ENCODE measurements at regions not wholly inside any gene's neighbourhood (a gene's known extent, or its start where the extent isn't known, plus 50 kb on each side); places are given as distances from the start of the nearest gene placed in this dataset.

- intact Hi-C loops (cut with micrococcal nuclease), result no loop called here
- peak; percentile 65 for TF ChIP-seq USF1 (CRISPR knock-in tag; IDR thresholded peaks at IDR 0.05)
- TF ChIP-seq, protein P1, sequence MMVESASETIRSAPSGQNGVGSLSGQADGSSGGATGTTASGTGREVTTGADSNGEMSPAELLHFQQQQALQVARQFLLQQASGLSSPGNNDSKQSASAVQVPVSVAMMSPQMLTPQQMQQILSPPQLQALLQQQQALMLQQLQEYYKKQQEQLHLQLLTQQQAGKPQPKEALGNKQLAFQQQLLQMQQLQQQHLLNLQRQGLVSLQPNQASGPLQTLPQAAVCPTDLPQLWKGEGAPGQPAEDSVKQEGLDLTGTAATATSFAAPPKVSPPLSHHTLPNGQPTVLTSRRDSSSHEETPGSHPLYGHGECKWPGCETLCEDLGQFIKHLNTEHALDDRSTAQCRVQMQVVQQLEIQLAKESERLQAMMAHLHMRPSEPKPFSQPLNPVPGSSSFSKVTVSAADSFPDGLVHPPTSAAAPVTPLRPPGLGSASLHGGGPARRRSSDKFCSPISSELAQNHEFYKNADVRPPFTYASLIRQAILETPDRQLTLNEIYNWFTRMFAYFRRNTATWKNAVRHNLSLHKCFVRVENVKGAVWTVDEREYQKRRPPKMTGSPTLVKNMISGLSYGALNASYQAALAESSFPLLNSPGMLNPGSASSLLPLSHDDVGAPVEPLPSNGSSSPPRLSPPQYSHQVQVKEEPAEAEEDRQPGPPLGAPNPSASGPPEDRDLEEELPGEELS (CRISPR knock-in tag; IDR thresholded peaks at IDR 0.05; ENCODE audit: borderline replicate concordance), result no peak
- no peak for TF ChIP-seq ZNF639 (CRISPR knock-in tag; conservative IDR thresholded peaks at IDR 0.05 in 1 of 2, IDR thresholded peaks at IDR 0.05 in 1 of 2)
- no peak for TF ChIP-seq MTA1 (IDR thresholded peaks at IDR 0.05; ENCODE audit: borderline replicate concordance)
- no peak for TF ChIP-seq ZNF232 (CRISPR knock-in tag; IDR thresholded peaks at IDR 0.05)
- TF ChIP-seq, protein P2, sequence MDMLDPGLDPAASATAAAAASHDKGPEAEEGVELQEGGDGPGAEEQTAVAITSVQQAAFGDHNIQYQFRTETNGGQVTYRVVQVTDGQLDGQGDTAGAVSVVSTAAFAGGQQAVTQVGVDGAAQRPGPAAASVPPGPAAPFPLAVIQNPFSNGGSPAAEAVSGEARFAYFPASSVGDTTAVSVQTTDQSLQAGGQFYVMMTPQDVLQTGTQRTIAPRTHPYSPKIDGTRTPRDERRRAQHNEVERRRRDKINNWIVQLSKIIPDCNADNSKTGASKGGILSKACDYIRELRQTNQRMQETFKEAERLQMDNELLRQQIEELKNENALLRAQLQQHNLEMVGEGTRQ (CRISPR knock-in tag; IDR thresholded peaks at IDR 0.05), result peak; percentile 41; the same call in 1 of the 2 replicates
- TF ChIP-seq, protein P3, sequence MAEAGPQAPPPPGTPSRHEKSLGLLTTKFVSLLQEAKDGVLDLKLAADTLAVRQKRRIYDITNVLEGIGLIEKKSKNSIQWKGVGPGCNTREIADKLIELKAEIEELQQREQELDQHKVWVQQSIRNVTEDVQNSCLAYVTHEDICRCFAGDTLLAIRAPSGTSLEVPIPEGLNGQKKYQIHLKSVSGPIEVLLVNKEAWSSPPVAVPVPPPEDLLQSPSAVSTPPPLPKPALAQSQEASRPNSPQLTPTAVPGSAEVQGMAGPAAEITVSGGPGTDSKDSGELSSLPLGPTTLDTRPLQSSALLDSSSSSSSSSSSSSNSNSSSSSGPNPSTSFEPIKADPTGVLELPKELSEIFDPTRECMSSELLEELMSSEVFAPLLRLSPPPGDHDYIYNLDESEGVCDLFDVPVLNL (CRISPR knock-in tag; IDR thresholded peaks at IDR 0.05; ENCODE audit: low read depth), result no peak
- TF ChIP-seq POLR2A (conservative IDR thresholded peaks at IDR 0.05), result no peak
- TF ChIP-seq MYC (IDR thresholded peaks at IDR 0.05; ENCODE audit: low read depth, low read length), result peak; percentile 32; the same call in 1 of the 2 replicates
- no peak for TF ChIP-seq MYC (CRISPR knock-in tag; IDR thresholded peaks at IDR 0.05; ENCODE audit: borderline replicate concordance, low read depth)
- no peak for TF ChIP-seq GABPB2 (CRISPR knock-in tag; conservative IDR thresholded peaks at IDR 0.05)
- TF ChIP-seq ZNF766 (CRISPR knock-in tag; conservative IDR thresholded peaks at IDR 0.05), result peak; percentile 80
- TF ChIP-seq RAD51 (IDR thresholded peaks at IDR 0.05; ENCODE audit: borderline replicate concordance, low read depth), result peak; percentile 81
- TF ChIP-seq TCF3 (CRISPR knock-in tag; IDR thresholded peaks at IDR 0.05), result no peak
- no peak for TF ChIP-seq KDM1A (IDR thresholded peaks at IDR 0.05)
- TF ChIP-seq TOE1 (IDR thresholded peaks at IDR 0.05; ENCODE audit: borderline replicate concordance), result peak; percentile 52; the same call in 1 of the 2 replicates
- no peak for TF ChIP-seq TOE1 (CRISPR knock-in tag; IDR thresholded peaks at IDR 0.05; ENCODE audit: borderline replicate concordance, low read depth)
Measured at GRCh38 chr22:22369964-22370270, 125.3 kb downstream of the VPREB1 start.

More at GRCh38 chr22:22369964-22370270, 125.3 kb downstream of the VPREB1 start:
- Histone ChIP-seq H4K20me1 (replicated peaks; ENCODE audit: control insufficient read depth, insufficient read depth, low read length) (peaks cover 15% of the 10 kb centered on the region), H2AFZ (ENCODE audit: low read depth, low read length) (no peak overlapping the region), H3K27ac (ENCODE audit: extremely low read depth, low read depth, low read length) (no peak overlapping the region), H3K36me3 (ENCODE audit: control insufficient read depth, insufficient read depth, low read length) (no peaks in the 10 kb centered on the region), H3K9me3 (replicated peaks; ENCODE audit: control insufficient read depth, insufficient read depth, low read depth, low read length) (no peaks in the 10 kb centered on the region), H3K27me3 (ENCODE audit: control insufficient read depth in 2 of 2, insufficient read depth in 2 of 2, low read length in 2 of 2) (peaks cover 2 to 12% of the 10 kb centered on the region in 2 experiments; a peak in 1 of 5 replicates), H3K4me3 (no peak overlapping the region), H3K9me1 (ENCODE audit: control insufficient read depth, insufficient read depth, low read length) (no peaks in the 10 kb centered on the region), H3K4me1 (replicated peaks in 1 of 2; ENCODE audit: control insufficient read depth in 2 of 2, insufficient read depth in 2 of 2, low read length in 2 of 2) (no peaks in the 10 kb centered on the region), H3K79me2 (ENCODE audit: control insufficient read depth, insufficient read depth, low read length) (no peaks in the 10 kb centered on the region), H3K9ac (ENCODE audit: insufficient read depth in 1 of 2, low read depth in 2 of 2, low read length in 2 of 2) (no peak overlapping the region), H3K4me2 (ENCODE audit: insufficient read depth, low read length) (no peak overlapping the region)
- 1% methylated on average over 4 of the region's 4 CpGs for WGBS (ENCODE audit: insufficient coverage, low coverage, missing lambda C conversion rate)
- FAIRE-seq, result no peak
- DNase-seq (ENCODE audit: extremely low read depth in 1 of 4, low spot score in 3 of 4), result peak in 2 of 4 experiments; percentile 21 to 39
- no TSS peak for BruUV-seq (replicated peaks)
- in situ Hi-C loops (cut with MboI), result no loop called here
- ATAC-seq, result peak; percentile 4; the same call in 1 of the 3 replicates
- ChIA-PET POLR2A (interaction anchor here (0.7 to 1.2 kb wide), 8 partner anchors 8 to 191 kb away, joined by 3 to 5 read pairs (median 3); no protein-coding TSS in a partner anchor), CTCF (ENCODE audit: low intra/inter-chr PET ratio) (interaction anchor here (0.7 to 2.5 kb wide), 4 partner anchors 13 to 162 kb away, joined by 3 to 12 read pairs (median 4); no protein-coding TSS in a partner anchor)
